ENCODE measurements at regions not wholly inside any gene's neighbourhood (a gene's known extent, or its start where the extent isn't known, plus 50 kb on each side); places are given as distances from the start of the nearest gene placed in this dataset.

DNA sequence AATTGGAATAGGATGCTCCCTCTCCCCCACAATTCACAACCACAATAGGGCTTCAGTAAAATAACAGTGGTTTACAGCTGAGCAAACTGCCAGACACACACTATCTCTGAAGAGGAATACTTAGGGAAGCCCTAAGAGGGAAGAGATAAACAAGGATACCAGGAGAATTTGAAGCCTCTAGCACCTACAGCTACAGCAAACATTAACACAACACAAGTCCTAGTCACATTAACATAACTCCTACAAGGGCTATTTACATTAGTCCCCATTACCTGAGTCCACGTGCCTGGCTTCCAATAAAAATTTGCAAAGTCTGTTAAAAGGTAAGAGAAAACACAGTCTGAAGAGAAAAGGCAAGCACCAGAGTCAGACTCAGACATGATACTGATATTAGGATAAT lies 346.9 kb upstream of the CDIN1 start:
- CTCF ChIA-PET (ENCODE audit: low intra/inter-chr PET ratio) = no interaction called here
- BruUV-seq (replicated peaks) = no TSS peak
- TF ChIP-seq, protein P1, sequence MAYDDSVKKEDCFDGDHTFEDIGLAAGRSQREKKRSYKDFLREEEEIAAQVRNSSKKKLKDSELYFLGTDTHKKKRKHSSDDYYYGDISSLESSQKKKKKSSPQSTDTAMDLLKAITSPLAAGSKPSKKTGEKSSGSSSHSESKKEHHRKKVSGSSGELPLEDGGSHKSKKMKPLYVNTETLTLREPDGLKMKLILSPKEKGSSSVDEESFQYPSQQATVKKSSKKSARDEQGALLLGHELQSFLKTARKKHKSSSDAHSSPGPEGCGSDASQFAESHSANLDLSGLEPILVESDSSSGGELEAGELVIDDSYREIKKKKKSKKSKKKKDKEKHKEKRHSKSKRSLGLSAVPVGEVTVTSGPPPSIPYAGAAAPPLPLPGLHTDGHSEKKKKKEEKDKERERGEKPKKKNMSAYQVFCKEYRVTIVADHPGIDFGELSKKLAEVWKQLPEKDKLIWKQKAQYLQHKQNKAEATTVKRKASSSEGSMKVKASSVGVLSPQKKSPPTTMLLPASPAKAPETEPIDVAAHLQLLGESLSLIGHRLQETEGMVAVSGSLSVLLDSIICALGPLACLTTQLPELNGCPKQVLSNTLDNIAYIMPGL (CRISPR knock-in tag; IDR thresholded peaks at IDR 0.05) = no peak
- TF ChIP-seq ZNF764 (CRISPR knock-in tag; IDR thresholded peaks at IDR 0.05; ENCODE audit: low read depth) = no peak
- TF ChIP-seq E2F3 (CRISPR knock-in tag; IDR thresholded peaks at IDR 0.05) = no peak
- TF ChIP-seq ILF3 (IDR thresholded peaks at IDR 0.05; ENCODE audit: borderline replicate concordance) = no peak
- TF ChIP-seq ZBTB17 (CRISPR knock-in tag; IDR thresholded peaks at IDR 0.05) = no peak
- TF ChIP-seq, protein P2, sequence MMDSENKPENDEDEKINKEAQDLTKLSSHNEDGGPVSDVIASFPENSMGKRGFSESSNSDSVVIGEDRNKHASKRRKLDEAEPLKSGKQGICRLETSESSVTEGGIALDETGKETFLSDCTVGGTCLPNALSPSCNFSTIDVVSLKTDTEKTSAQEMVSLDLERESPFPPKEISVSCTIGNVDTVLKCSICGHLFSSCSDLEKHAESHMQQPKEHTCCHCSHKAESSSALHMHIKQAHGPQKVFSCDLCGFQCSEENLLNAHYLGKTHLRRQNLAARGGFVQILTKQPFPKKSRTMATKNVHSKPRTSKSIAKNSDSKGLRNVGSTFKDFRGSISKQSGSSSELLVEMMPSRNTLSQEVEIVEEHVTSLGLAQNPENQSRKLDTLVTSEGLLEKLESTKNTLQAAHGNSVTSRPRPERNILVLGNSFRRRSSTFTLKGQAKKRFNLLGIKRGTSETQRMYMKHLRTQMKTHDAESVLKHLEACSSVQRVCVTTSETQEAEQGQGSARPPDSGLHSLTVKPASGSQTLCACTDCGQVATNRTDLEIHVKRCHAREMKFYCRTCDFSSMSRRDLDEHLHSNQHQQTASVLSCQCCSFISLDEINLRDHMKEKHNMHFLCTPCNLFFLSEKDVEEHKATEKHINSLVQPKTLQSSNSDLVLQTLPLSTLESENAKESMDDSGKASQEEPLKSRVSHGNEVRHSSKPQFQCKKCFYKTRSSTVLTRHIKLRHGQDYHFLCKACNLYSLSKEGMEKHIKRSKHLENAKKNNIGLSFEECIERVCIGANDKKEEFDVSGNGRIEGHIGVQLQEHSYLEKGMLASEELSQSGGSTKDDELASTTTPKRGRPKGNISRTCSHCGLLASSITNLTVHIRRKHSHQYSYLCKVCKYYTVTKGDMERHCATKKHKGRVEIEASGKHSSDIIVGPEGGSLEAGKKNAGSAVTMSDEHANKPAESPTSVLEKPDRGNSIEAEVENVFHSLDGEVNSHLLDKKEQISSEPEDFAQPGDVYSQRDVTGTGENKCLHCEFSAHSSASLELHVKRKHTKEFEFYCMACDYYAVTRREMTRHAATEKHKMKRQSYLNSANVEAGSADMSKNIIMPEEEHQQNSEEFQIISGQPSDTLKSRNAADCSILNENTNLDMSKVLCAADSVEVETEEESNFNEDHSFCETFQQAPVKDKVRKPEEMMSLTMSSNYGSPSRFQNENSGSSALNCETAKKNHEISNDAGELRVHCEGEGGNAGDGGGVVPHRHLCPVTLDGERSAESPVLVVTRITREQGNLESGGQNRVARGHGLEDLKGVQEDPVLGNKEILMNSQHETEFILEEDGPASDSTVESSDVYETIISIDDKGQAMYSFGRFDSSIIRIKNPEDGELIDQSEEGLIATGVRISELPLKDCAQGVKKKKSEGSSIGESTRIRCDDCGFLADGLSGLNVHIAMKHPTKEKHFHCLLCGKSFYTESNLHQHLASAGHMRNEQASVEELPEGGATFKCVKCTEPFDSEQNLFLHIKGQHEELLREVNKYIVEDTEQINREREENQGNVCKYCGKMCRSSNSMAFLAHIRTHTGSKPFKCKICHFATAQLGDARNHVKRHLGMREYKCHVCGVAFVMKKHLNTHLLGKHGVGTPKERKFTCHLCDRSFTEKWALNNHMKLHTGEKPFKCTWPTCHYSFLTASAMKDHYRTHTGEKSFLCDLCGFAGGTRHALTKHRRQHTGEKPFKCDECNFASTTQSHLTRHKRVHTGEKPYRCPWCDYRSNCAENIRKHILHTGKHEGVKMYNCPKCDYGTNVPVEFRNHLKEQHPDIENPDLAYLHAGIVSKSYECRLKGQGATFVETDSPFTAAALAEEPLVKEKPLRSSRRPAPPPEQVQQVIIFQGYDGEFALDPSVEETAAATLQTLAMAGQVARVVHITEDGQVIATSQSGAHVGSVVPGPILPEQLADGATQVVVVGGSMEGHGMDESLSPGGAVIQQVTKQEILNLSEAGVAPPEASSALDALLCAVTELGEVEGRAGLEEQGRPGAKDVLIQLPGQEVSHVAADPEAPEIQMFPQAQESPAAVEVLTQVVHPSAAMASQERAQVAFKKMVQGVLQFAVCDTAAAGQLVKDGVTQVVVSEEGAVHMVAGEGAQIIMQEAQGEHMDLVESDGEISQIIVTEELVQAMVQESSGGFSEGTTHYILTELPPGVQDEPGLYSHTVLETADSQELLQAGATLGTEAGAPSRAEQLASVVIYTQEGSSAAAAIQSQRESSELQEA (IDR thresholded peaks at IDR 0.05; ENCODE audit: low read depth) = no peak
- no peak for TF ChIP-seq SIX5 (IDR thresholded peaks at IDR 0.05; ENCODE audit: borderline replicate concordance in 1 of 2, insufficient read depth in 1 of 2, low read depth in 1 of 2, low read length in 2 of 2)
- TF ChIP-seq HEY1 (CRISPR knock-in tag; IDR thresholded peaks at IDR 0.05; ENCODE audit: borderline replicate concordance) = no peak
- TF ChIP-seq, protein P3, sequence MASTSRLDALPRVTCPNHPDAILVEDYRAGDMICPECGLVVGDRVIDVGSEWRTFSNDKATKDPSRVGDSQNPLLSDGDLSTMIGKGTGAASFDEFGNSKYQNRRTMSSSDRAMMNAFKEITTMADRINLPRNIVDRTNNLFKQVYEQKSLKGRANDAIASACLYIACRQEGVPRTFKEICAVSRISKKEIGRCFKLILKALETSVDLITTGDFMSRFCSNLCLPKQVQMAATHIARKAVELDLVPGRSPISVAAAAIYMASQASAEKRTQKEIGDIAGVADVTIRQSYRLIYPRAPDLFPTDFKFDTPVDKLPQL (IDR thresholded peaks at IDR 0.05; ENCODE audit: extremely low read depth, insufficient read length) = no peak
- TF ChIP-seq MECOM (CRISPR knock-in tag; IDR thresholded peaks at IDR 0.05) = no peak
- TF ChIP-seq, protein P4, sequence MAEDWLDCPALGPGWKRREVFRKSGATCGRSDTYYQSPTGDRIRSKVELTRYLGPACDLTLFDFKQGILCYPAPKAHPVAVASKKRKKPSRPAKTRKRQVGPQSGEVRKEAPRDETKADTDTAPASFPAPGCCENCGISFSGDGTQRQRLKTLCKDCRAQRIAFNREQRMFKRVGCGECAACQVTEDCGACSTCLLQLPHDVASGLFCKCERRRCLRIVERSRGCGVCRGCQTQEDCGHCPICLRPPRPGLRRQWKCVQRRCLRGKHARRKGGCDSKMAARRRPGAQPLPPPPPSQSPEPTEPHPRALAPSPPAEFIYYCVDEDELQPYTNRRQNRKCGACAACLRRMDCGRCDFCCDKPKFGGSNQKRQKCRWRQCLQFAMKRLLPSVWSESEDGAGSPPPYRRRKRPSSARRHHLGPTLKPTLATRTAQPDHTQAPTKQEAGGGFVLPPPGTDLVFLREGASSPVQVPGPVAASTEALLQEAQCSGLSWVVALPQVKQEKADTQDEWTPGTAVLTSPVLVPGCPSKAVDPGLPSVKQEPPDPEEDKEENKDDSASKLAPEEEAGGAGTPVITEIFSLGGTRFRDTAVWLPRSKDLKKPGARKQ (CRISPR knock-in tag; IDR thresholded peaks at IDR 0.05) = no peak

More for the DNA sequence above, 346.9 kb upstream of the CDIN1 start:
- no peaks in the 10 kb centered on the region for H3K9me3 ChIP-seq (replicated peaks; ENCODE audit: control insufficient read depth, insufficient read depth, low read depth, low read length)
- no peak overlapping the region for H3K27ac ChIP-seq (ENCODE audit: extremely low read depth, low read depth, low read length)
- no peak overlapping the region for H3K4me3 ChIP-seq
- in situ Hi-C loops (cut with MboI) = no loop called here
- H3K79me2 ChIP-seq (ENCODE audit: control insufficient read depth, insufficient read depth, low read length) = no peaks in the 10 kb centered on the region
- no peaks in the 10 kb centered on the region for H3K4me1 ChIP-seq (replicated peaks in 1 of 2; ENCODE audit: control insufficient read depth in 2 of 2, insufficient read depth in 2 of 2, low read length in 2 of 2)
- no peaks in the 10 kb centered on the region for H3K27me3 ChIP-seq (ENCODE audit: control insufficient read depth in 2 of 2, insufficient read depth in 2 of 2, low read length in 2 of 2)
- ATAC-seq = no peak
- no peak overlapping the region for H3K4me2 ChIP-seq (ENCODE audit: insufficient read depth, low read length)
- no peaks in the 10 kb centered on the region for H3K36me3 ChIP-seq (ENCODE audit: control insufficient read depth, insufficient read depth, low read length)
- no peaks in the 10 kb centered on the region for H4K20me1 ChIP-seq (replicated peaks; ENCODE audit: control insufficient read depth, insufficient read depth, low read length)
- FAIRE-seq = no peak
- 7% methylated on average over 1 of the region's 1 CpG for WGBS (ENCODE audit: insufficient coverage, low coverage, missing lambda C conversion rate)
- no peak overlapping the region for H2AFZ ChIP-seq (ENCODE audit: low read depth, low read length)
- POLR2A ChIA-PET = interaction anchor here (0.5 kb wide), 1 partner anchor 46 kb away, joined by 3 read pairs; no protein-coding TSS in a partner anchor
- intact Hi-C loops (cut with micrococcal nuclease) = no loop called here
- DNase-seq (ENCODE audit: extremely low read depth in 1 of 4, low spot score in 3 of 4) = no peak
- no peak overlapping the region for H3K9ac ChIP-seq (ENCODE audit: insufficient read depth in 1 of 2, low read depth in 2 of 2, low read length in 2 of 2)
- H3K9me1 ChIP-seq (ENCODE audit: control insufficient read depth, insufficient read depth, low read length) = no peaks in the 10 kb centered on the region
